ENCODE measurements at regions not wholly inside any gene's neighbourhood (a gene's known extent, or its start where the extent isn't known, plus 50 kb on each side); places are given as distances from the start of the nearest gene placed in this dataset.

DNA sequence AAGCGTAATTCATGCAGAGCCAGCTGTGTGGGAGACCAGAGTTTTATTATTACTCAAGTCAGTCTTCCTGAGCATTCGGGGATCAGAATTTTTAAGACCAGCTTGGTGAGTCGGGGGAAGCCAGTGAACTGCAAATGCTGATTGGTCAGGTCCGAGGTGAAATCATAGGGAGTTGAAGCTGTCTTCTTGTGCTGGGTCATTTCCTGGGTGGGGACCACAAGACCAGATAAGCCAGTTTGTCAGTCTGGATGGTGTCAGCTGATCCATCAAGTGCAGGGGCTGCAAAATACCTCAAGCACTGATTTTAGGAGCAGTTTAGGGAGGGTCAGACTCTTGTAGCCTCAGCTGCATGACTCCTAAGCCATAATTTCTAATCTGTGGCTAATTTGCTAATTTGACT lies 228.1 kb upstream of the ATP10A start:
- DNase-seq (ENCODE audit: low spot score) = no peak
- H3K4me3 Mint-ChIP-seq (ENCODE audit: unreplicated experiment) = no peak overlapping the region
- no peaks in the 10 kb centered on the region for H3K27me3 Mint-ChIP-seq (ENCODE audit: unreplicated experiment)
- H3K27ac Mint-ChIP-seq (ENCODE audit: unreplicated experiment) = no peak overlapping the region
- TF ChIP-seq, protein P1, sequence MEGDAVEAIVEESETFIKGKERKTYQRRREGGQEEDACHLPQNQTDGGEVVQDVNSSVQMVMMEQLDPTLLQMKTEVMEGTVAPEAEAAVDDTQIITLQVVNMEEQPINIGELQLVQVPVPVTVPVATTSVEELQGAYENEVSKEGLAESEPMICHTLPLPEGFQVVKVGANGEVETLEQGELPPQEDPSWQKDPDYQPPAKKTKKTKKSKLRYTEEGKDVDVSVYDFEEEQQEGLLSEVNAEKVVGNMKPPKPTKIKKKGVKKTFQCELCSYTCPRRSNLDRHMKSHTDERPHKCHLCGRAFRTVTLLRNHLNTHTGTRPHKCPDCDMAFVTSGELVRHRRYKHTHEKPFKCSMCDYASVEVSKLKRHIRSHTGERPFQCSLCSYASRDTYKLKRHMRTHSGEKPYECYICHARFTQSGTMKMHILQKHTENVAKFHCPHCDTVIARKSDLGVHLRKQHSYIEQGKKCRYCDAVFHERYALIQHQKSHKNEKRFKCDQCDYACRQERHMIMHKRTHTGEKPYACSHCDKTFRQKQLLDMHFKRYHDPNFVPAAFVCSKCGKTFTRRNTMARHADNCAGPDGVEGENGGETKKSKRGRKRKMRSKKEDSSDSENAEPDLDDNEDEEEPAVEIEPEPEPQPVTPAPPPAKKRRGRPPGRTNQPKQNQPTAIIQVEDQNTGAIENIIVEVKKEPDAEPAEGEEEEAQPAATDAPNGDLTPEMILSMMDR (IDR thresholded peaks at IDR 0.05; ENCODE audit: unreplicated experiment) = no peak
- H3K36me3 Mint-ChIP-seq (ENCODE audit: low read depth, unreplicated experiment) = no peaks in the 10 kb centered on the region
- peaks cover 3% of the 10 kb centered on the region for H3K4me1 Mint-ChIP-seq (ENCODE audit: unreplicated experiment)
- no peaks in the 10 kb centered on the region for H3K9me3 Mint-ChIP-seq (ENCODE audit: unreplicated experiment)

DNA sequence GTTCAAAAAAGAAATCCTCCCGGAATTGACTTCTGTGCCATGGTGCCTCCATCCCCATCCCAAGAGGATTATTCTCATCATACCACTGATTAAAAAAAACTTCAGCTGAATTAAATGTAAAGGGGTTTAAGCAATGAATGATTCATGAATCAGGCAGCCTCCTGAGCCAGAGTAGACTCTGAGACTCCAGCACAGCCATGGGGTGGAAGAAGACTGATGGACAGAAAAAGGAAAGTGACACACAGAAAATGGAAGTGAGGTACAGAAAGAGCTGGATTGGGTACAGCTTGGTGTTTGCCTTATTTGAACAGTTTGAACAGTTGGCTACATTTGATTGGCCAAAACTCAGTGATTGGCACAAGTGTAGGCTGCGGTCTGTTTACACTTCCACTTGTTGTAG lies 224.8 kb upstream of the ATP10A start:
- Mint-ChIP-seq H3K9me3 (ENCODE audit: unreplicated experiment) (no peaks in the 10 kb centered on the region), H3K36me3 (ENCODE audit: low read depth, unreplicated experiment) (no peaks in the 10 kb centered on the region), H3K4me3 (ENCODE audit: unreplicated experiment) (no peak overlapping the region), H3K4me1 (ENCODE audit: unreplicated experiment) (peaks cover 3% of the 10 kb centered on the region), H3K27ac (ENCODE audit: unreplicated experiment) (no peak overlapping the region), H3K27me3 (ENCODE audit: unreplicated experiment) (no peaks in the 10 kb centered on the region)
- no peak for DNase-seq (ENCODE audit: low spot score)
- TF ChIP-seq, protein P1 (IDR thresholded peaks at IDR 0.05; ENCODE audit: unreplicated experiment) = no peak

DNA sequence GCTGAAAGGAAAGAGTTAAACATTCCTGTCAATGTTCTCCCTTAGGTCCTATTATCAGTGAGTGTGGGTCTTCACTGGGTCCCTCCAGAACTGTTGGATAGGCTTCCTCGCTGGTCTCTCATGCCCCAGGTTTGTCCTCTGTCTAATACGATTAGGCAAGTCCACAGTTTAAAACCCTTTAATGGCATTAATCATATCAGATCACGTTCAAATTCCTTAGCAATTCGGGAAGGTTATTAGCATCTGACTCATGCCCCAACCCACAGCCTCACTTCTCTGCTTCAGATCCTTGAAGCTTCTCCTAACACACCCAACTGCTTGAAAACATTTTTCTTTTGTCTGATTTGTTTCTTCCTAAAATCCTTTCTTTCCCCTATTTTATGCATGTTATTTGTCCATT lies 224.3 kb upstream of the ATP10A start:
- Mint-ChIP-seq H3K27me3 (ENCODE audit: unreplicated experiment) (no peaks in the 10 kb centered on the region), H3K27ac (ENCODE audit: unreplicated experiment) (no peak overlapping the region), H3K4me1 (ENCODE audit: unreplicated experiment) (peaks cover 5% of the 10 kb centered on the region), H3K36me3 (ENCODE audit: low read depth, unreplicated experiment) (no peaks in the 10 kb centered on the region), H3K9me3 (ENCODE audit: unreplicated experiment) (no peaks in the 10 kb centered on the region), H3K4me3 (ENCODE audit: unreplicated experiment) (no peak overlapping the region)
- TF ChIP-seq, protein P1 (IDR thresholded peaks at IDR 0.05; ENCODE audit: unreplicated experiment) = no peak
- no peak for DNase-seq (ENCODE audit: low spot score)

DNA sequence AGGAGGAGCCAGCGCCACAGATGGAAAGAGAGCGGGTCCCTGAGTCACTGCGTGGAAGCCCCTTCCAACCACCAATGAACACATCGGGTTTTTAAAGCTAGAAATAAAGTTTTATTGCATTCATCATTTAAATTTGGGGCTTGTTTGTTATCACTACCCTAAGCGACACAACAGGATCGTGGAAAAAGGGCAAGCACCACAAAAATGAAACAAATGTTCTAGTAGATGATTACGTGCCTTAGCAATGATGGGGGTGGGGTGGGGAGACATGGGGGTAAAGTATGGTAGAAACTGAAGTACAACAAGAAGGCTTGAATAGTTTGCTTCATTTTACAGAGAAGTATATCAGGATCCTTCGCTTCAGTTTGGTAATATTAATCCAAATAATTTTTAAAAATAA lies 221.6 kb upstream of the ATP10A start:
- Mint-ChIP-seq H3K36me3 (ENCODE audit: low read depth, unreplicated experiment) (no peaks in the 10 kb centered on the region), H3K4me3 (ENCODE audit: unreplicated experiment) (no peak overlapping the region), H3K27ac (ENCODE audit: unreplicated experiment) (no peak overlapping the region), H3K27me3 (ENCODE audit: unreplicated experiment) (peaks cover 4% of the 10 kb centered on the region), H3K9me3 (ENCODE audit: unreplicated experiment) (no peaks in the 10 kb centered on the region), H3K4me1 (ENCODE audit: unreplicated experiment) (peaks cover 10% of the 10 kb centered on the region)
- TF ChIP-seq, protein P1 (IDR thresholded peaks at IDR 0.05; ENCODE audit: unreplicated experiment) = no peak
- no peak for DNase-seq (ENCODE audit: low spot score)

DNA sequence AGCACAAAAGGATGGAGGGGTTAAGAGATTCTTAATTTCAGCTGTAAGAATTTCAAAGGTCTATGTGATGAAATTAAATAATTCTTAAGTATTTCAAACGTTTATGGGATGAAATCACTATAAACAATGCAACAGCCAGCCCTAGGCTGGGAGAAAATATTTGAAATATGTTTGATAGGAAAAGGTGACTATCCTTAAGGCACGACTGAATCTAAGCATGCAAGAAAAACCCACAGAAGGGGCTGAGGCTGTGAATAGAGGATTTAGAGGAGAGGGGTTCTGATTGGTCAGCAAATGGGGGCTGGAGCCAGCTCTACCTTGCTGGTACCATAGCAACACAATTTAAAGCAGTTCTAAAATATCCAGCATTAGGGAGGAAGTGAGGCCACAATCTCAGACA lies 220.8 kb upstream of the ATP10A start:
- H3K9me3 Mint-ChIP-seq (ENCODE audit: unreplicated experiment) = no peaks in the 10 kb centered on the region

More for the DNA sequence above, 220.8 kb upstream of the ATP10A start:
- Mint-ChIP-seq H3K4me3 (ENCODE audit: unreplicated experiment) (no peak overlapping the region), H3K27me3 (ENCODE audit: unreplicated experiment) (peaks cover 4% of the 10 kb centered on the region), H3K27ac (ENCODE audit: unreplicated experiment) (no peak overlapping the region), H3K4me1 (ENCODE audit: unreplicated experiment) (peaks cover 10% of the 10 kb centered on the region), H3K36me3 (ENCODE audit: low read depth, unreplicated experiment) (no peaks in the 10 kb centered on the region)
- no peak for DNase-seq (ENCODE audit: low spot score)
- TF ChIP-seq, protein P1 (IDR thresholded peaks at IDR 0.05; ENCODE audit: unreplicated experiment) = no peak
